ENCODE measurements at regions not wholly inside any gene's neighbourhood (a gene's known extent, or its start where the extent isn't known, plus 50 kb on each side); places are given as distances from the start of the nearest gene placed in this dataset.

- no peak for DNase-seq
Measured at GRCh38 chr1:227370533-227371254, 52.4 kb upstream of the CDC42BPA start.

GRCh38 chr1:227369102-227369760 is 50.9 kb upstream of the CDC42BPA start:
- DNase-seq: no peak

All from GDM1 (cell line).